ENCODE measurements at regions not wholly inside any gene's neighbourhood (a gene's known extent, or its start where the extent isn't known, plus 50 kb on each side); places are given as distances from the start of the nearest gene placed in this dataset.

DNA sequence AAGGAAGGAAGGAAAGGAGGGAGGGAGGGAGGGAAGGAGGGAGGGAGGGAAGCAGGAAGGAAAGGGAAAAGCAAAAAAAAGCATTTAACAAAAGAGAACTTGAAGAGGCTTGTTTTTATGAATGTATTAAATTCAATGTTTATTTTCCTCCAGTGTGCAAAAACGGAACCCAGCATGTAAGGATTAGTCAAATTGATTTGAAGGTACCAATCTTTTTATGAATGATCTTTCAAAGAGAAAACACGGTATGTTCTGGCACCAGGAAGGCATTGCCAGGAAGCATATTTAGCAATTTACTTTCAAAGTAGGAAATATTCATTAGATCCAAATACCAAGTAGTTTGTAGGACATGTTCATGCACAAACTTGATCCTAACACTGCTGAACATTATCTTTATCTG is 453.6 kb downstream of the PDGFC start:
- TF ChIP-seq POLR2A (IDR thresholded peaks at IDR 0.05; ENCODE audit: low read depth, low read length), result no peak
- no peak for TF ChIP-seq POLR2AphosphoS5 (IDR thresholded peaks at IDR 0.05; ENCODE audit: low read depth, low read length)
